ENCODE measurements at regions not wholly inside any gene's neighbourhood (a gene's known extent, or its start where the extent isn't known, plus 50 kb on each side); places are given as distances from the start of the nearest gene placed in this dataset.
A peak's percentile ranks its signal among the peaks of the same experiment; 100 is the strongest.
"Not testable (repeated sequence)": the region's sequence is repeated elsewhere in the genome, so short reads cannot be mapped to it uniquely, and the experiment has no call there.

- peak; percentile 30 for TF ChIP-seq MAFK (IDR thresholded peaks at IDR 0.05; ENCODE audit: partially characterized antibody)
- TF ChIP-seq FOXS1 (CRISPR knock-in tag; IDR thresholded peaks at IDR 0.05): no peak
- H3K9me3 ChIP-seq: no peaks in the 10 kb centered on the region; the same call in 1 of the 3 replicates
- no peak overlapping the region for H3K27ac ChIP-seq
- ChIA-PET POLR2A (no interaction called here), CTCF (interaction anchor here (0.7 to 2.2 kb wide), 2 partner anchors 23 to 24 kb away, joined by 3 to 9 read pairs; no protein-coding TSS in a partner anchor)
- FAIRE-seq (no peak), ATAC-seq (no peak), DNase-seq (ENCODE audit: low read depth in 1 of 2, low spot score in 1 of 2) (no peak)
- no peak overlapping the region for H3K4me2 ChIP-seq
- WGBS (ENCODE audit: missing lambda C conversion rate): 0% methylated on average over 2 of the region's 3 CpGs
- no peak overlapping the region for H3K4me3 ChIP-seq
- H3K4me1 ChIP-seq: no peaks in the 10 kb centered on the region
Observed at GRCh38 chr12:4833053-4833452, 76.7 kb upstream of the KCNA1 start.

- H3K4me3 ChIP-seq: no peak overlapping the region
- no peak for ATAC-seq
- DNase-seq (ENCODE audit: low read depth in 1 of 2, low spot score in 1 of 2): no peak
- no peak for FAIRE-seq
- WGBS (ENCODE audit: missing lambda C conversion rate): 4% methylated on average over 3 of the region's 3 CpGs
- no peaks in the 10 kb centered on the region; the same call in 1 of the 3 replicates for H3K9me3 ChIP-seq
- H3K4me2 ChIP-seq: no peak overlapping the region
- no peak for TF ChIP-seq SMC3 (IDR thresholded peaks at IDR 0.05)
- no peak for TF ChIP-seq RNF2 (IDR thresholded peaks at IDR 0.05; ENCODE audit: borderline replicate concordance, low read depth)
- TF ChIP-seq HES2 (IDR thresholded peaks at IDR 0.05): no peak
- no peak for TF ChIP-seq HOXB13 (CRISPR knock-in tag; IDR thresholded peaks at IDR 0.05; ENCODE audit: low read depth)
- TF ChIP-seq CHD2 (IDR thresholded peaks at IDR 0.05; ENCODE audit: low read length, partially characterized antibody): no peak
- no peak for TF ChIP-seq HOXA7 (CRISPR knock-in tag; IDR thresholded peaks at IDR 0.05)
- CTCF ChIA-PET: interaction anchor here (0.7 to 2.2 kb wide), 3 partner anchors 15 to 24 kb away, joined by 3 to 9 read pairs (median 4); no protein-coding TSS in a partner anchor
- H3K4me1 ChIP-seq: no peaks in the 10 kb centered on the region
- POLR2A ChIA-PET: no interaction called here
- no peak overlapping the region for H3K27ac ChIP-seq
Observed at GRCh38 chr12:4833524-4833923, 76.2 kb upstream of the KCNA1 start.

GRCh38 chr12:4842401-4842800 is 67.3 kb upstream of the KCNA1 start:
- ATAC-seq; POLR2A ChIA-PET; H3K4me2 ChIP-seq; DNase-seq (ENCODE audit: low read depth in 1 of 2, low spot score in 1 of 2); H3K4me3 ChIP-seq; H3K9me3 ChIP-seq; H3K4me1 ChIP-seq; FAIRE-seq; H3K27ac ChIP-seq: not testable (repeated sequence)
- CTCF ChIA-PET: interaction anchor here (1.3 to 4.2 kb wide), 2 partner anchors 12 to 15 kb away, joined by 4 to 26 read pairs; no protein-coding TSS in a partner anchor
- WGBS (ENCODE audit: missing lambda C conversion rate): 4% methylated on average over 3 of the region's 3 CpGs

GRCh38 chr12:4843907-4844306 is 65.8 kb upstream of the KCNA1 start:
- WGBS (ENCODE audit: missing lambda C conversion rate): 4% methylated on average over 4 of the region's 4 CpGs
- DNase-seq (ENCODE audit: low read depth in 1 of 2, low spot score in 1 of 2) (no peak), ATAC-seq (no peak), FAIRE-seq (no peak)
- no peak for TF ChIP-seq JUNB (IDR thresholded peaks at IDR 0.05)
- no peak for TF ChIP-seq SREBF2 (IDR thresholded peaks at IDR 0.05)
- TF ChIP-seq CBX8 (IDR thresholded peaks at IDR 0.05): no peak
- TF ChIP-seq BHLHE40 (IDR thresholded peaks at IDR 0.05; ENCODE audit: low read depth, low read length): no peak
- TF ChIP-seq MAFK (IDR thresholded peaks at IDR 0.05; ENCODE audit: partially characterized antibody): peak; percentile 54
- TF ChIP-seq RFX5 (IDR thresholded peaks at IDR 0.05): no peak
- TF ChIP-seq ZC3H11A (IDR thresholded peaks at IDR 0.05): no peak
- no peak for TF ChIP-seq HES2 (IDR thresholded peaks at IDR 0.05)
- no peak for TF ChIP-seq CBX2 (IDR thresholded peaks at IDR 0.05; ENCODE audit: borderline replicate concordance, low read depth)
- no peak overlapping the region for H3K4me3 ChIP-seq
- ChIA-PET POLR2A (no interaction called here), CTCF (interaction anchor here (4.2 kb wide), 1 partner anchor 11 kb away, joined by 26 read pairs; no protein-coding TSS in a partner anchor)
- no peaks in the 10 kb centered on the region for H3K9me3 ChIP-seq
- no peak overlapping the region for H3K27ac ChIP-seq
- no peaks in the 10 kb centered on the region for H3K4me1 ChIP-seq
- H3K4me2 ChIP-seq: no peak overlapping the region

GRCh38 chr12:4847713-4848112 is 62.0 kb upstream of the KCNA1 start:
- CTCF ChIA-PET: interaction anchor here (0.7 to 2.9 kb wide), 6 partner anchors 8 to 236 kb away, joined by 4 to 14 read pairs (median 5); no protein-coding TSS in a partner anchor
- H3K4me3 ChIP-seq: no peak overlapping the region
- no peak for FAIRE-seq

More at GRCh38 chr12:4847713-4848112, 62.0 kb upstream of the KCNA1 start:
- no peak overlapping the region for H3K27ac ChIP-seq
- no peak for TF ChIP-seq ZNF302 (CRISPR knock-in tag; IDR thresholded peaks at IDR 0.05)
- no peak for TF ChIP-seq NFE2L2 (conservative IDR thresholded peaks at IDR 0.05; ENCODE audit: low read length)
- no peak for TF ChIP-seq REST (IDR thresholded peaks at IDR 0.05)
- no peak for TF ChIP-seq RCOR1 (IDR thresholded peaks at IDR 0.05; ENCODE audit: low read depth, low read length)
- TF ChIP-seq CEBPB (IDR thresholded peaks at IDR 0.05): no peak
- no peak for TF ChIP-seq HES2 (IDR thresholded peaks at IDR 0.05)
- TF ChIP-seq RFX5 (IDR thresholded peaks at IDR 0.05): no peak
- no peak for TF ChIP-seq NR3C1 (IDR thresholded peaks at IDR 0.05)
- no peak for TF ChIP-seq HEYL (CRISPR knock-in tag; IDR thresholded peaks at IDR 0.05)
- DNase-seq (ENCODE audit: low read depth in 1 of 2, low spot score in 1 of 2): no peak
- H3K4me1 ChIP-seq: no peaks in the 10 kb centered on the region
- H3K9me3 ChIP-seq: no peaks in the 10 kb centered on the region
- POLR2A ChIA-PET: no interaction called here
- H3K4me2 ChIP-seq: no peak overlapping the region
- ATAC-seq: no peak

Measured in A549 (cell line).